ENCODE measurements at regions not wholly inside any gene's neighbourhood (a gene's known extent, or its start where the extent isn't known, plus 50 kb on each side); places are given as distances from the start of the nearest gene placed in this dataset.

DNA sequence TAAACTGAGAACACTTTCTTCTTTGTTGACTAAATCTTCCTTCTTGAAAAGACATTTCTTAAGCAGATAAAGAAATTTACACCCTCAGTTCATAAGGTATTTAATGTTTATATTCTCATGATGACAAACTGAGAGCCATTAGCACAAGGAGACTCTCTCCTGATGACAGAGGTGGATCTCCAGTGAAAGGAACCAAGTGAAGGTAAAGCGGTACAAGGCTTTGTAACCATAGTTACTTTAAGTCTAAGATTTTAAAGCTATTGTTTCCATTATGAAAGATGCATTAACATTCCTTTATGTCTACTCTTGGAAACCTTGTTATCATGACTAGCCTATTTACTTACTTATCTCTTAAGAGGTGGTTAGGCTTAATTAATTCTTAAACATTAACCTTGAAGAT lies 737.1 kb downstream of the MECOM start:
- no peak overlapping the region for H2BK15ac ChIP-seq (ENCODE audit: low read depth, low read length)
- no peak for DNase-seq
- no CpG with 5 or more reads among the region's 1 CpG for WGBS, 2 experiments (ENCODE audit: extremely low coverage in 2 of 2, insufficient read length in 1 of 2)
- ChIA-PET CTCF (no interaction called here), POLR2A (ENCODE audit: unreplicated experiment) (no interaction called here)
- no peaks in the 10 kb centered on the region for H3K79me1 ChIP-seq (ENCODE audit: low read depth in 1 of 2, low read length in 2 of 2)
- H3K23ac ChIP-seq (ENCODE audit: low read depth, low read length), result no peak overlapping the region
- no peak for TF ChIP-seq CHD1 (IDR thresholded peaks at IDR 0.05; ENCODE audit: low read depth, low read length)
- no peak for TF ChIP-seq FOS (IDR thresholded peaks at IDR 0.05; ENCODE audit: low read depth, low read length)
- no peak for TF ChIP-seq NFE2L2 (IDR thresholded peaks at IDR 0.05; ENCODE audit: low read depth, low read length)
- no peak for TF ChIP-seq USF2 (IDR thresholded peaks at IDR 0.05; ENCODE audit: low read depth, low read length)
- no peak for TF ChIP-seq MAZ (IDR thresholded peaks at IDR 0.05; ENCODE audit: borderline replicate concordance, low read depth, low read length)
- TF ChIP-seq MXI1 (IDR thresholded peaks at IDR 0.05; ENCODE audit: borderline replicate concordance, low read depth, low read length), result no peak
- TF ChIP-seq ELK1 (IDR thresholded peaks at IDR 0.05; ENCODE audit: borderline replicate concordance, low read depth, low read length), result no peak
- TF ChIP-seq POLR2A (IDR thresholded peaks at IDR 0.05; ENCODE audit: low read depth, low read length), result no peak
- TF ChIP-seq RCOR1 (IDR thresholded peaks at IDR 0.05; ENCODE audit: insufficient replicate concordance, low read length), result no peak
- no peak for TF ChIP-seq BHLHE40 (IDR thresholded peaks at IDR 0.05; ENCODE audit: low read depth, low read length)
- no peak for TF ChIP-seq RAD21 (IDR thresholded peaks at IDR 0.05; ENCODE audit: low read length)
- TF ChIP-seq, protein P1, sequence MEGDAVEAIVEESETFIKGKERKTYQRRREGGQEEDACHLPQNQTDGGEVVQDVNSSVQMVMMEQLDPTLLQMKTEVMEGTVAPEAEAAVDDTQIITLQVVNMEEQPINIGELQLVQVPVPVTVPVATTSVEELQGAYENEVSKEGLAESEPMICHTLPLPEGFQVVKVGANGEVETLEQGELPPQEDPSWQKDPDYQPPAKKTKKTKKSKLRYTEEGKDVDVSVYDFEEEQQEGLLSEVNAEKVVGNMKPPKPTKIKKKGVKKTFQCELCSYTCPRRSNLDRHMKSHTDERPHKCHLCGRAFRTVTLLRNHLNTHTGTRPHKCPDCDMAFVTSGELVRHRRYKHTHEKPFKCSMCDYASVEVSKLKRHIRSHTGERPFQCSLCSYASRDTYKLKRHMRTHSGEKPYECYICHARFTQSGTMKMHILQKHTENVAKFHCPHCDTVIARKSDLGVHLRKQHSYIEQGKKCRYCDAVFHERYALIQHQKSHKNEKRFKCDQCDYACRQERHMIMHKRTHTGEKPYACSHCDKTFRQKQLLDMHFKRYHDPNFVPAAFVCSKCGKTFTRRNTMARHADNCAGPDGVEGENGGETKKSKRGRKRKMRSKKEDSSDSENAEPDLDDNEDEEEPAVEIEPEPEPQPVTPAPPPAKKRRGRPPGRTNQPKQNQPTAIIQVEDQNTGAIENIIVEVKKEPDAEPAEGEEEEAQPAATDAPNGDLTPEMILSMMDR (conservative IDR thresholded peaks at IDR 0.05; ENCODE audit: low read depth, low read length), result no peak
- no peak for TF ChIP-seq CEBPB (IDR thresholded peaks at IDR 0.05; ENCODE audit: low read depth, low read length)
- TF ChIP-seq MAFK (IDR thresholded peaks at IDR 0.05; ENCODE audit: low read depth, low read length), result no peak
- H3K4me3 ChIP-seq (ENCODE audit: insufficient read depth, low read depth, low read length), result no peak overlapping the region
- H4K5ac ChIP-seq (ENCODE audit: low read depth, low read length), result no peak overlapping the region
- no peak overlapping the region for H3K27ac ChIP-seq (ENCODE audit: insufficient read depth, low read length)
- no peak overlapping the region for H3K18ac ChIP-seq (ENCODE audit: low read depth, low read length)
- dilution Hi-C loops (cut with HindIII; ENCODE audit: low sequenced_read_pairs, unreplicated experiment) (no loop called here), intact Hi-C loops (cut with micrococcal nuclease) (no loop called here), in situ Hi-C loops (cut with MboI; ENCODE audit: low sequenced_read_pairs) (no loop called here)
- H3K36me3 ChIP-seq (ENCODE audit: control insufficient read depth, insufficient read depth, low read length), result no peaks in the 10 kb centered on the region
- no peaks in the 10 kb centered on the region for H3K4me1 ChIP-seq (ENCODE audit: control insufficient read depth, insufficient read depth, low read length)
- H2AFZ ChIP-seq (replicated peaks; ENCODE audit: low read length, poor library complexity), result no peak overlapping the region
- H3K4me2 ChIP-seq (ENCODE audit: low read depth, low read length), result no peak overlapping the region
- H3K9ac ChIP-seq (ENCODE audit: low read depth, low read length), result no peak overlapping the region
- H2AK9ac ChIP-seq (replicated peaks; ENCODE audit: low read depth, low read length, poor library complexity), result no peak overlapping the region
- no peak overlapping the region for H2BK20ac ChIP-seq (ENCODE audit: low read depth, low read length)
- BruUV-seq (replicated peaks), result no TSS peak
- no peaks in the 10 kb centered on the region for H3K9me1 ChIP-seq (ENCODE audit: insufficient read depth, low read length)
- ATAC-seq (ENCODE audit: low read depth), result no peak
- no peak overlapping the region for H3K4ac ChIP-seq (ENCODE audit: low read depth, low read length)
- no peak overlapping the region for H4K8ac ChIP-seq (ENCODE audit: low read depth in 2 of 2, low read length in 2 of 2)
- no peak overlapping the region for H2BK120ac ChIP-seq (ENCODE audit: low read depth, low read length)
- no peak overlapping the region for H3K56ac ChIP-seq (ENCODE audit: extremely low read depth, insufficient read depth, low read length)
- no peaks in the 10 kb centered on the region for H3K9me3 ChIP-seq (ENCODE audit: control insufficient read depth, insufficient read depth, low read length)
- no peak overlapping the region for H3K14ac ChIP-seq (replicated peaks; ENCODE audit: low read depth, low read length)
- H2AK5ac ChIP-seq (ENCODE audit: low read depth, low read length), result no peak overlapping the region
- no peaks in the 10 kb centered on the region for H3K27me3 ChIP-seq (ENCODE audit: control insufficient read depth, insufficient read depth, low read length)
- H4K20me1 ChIP-seq (ENCODE audit: insufficient read depth, low read length), result no peaks in the 10 kb centered on the region
- H2BK5ac ChIP-seq (ENCODE audit: low read depth, low read length, poor library complexity, severe bottlenecking), result no peak overlapping the region
- no peak overlapping the region for H4K91ac ChIP-seq (ENCODE audit: insufficient read depth, low read depth, low read length)
